ENCODE measurements at regions not wholly inside any gene's neighbourhood (a gene's known extent, or its start where the extent isn't known, plus 50 kb on each side); places are given as distances from the start of the nearest gene placed in this dataset.

GRCh38 chr1:60589046-60589748, 493.2 kb upstream of the NFIA start:
- H3K9me3 ChIP-seq (ENCODE audit: control insufficient read depth, low read depth, low read length) = peaks cover 5% of the 10 kb centered on the region
- no peak overlapping the region for H3K9ac ChIP-seq (ENCODE audit: extremely low read depth, insufficient read length, low read length)
- H4K91ac ChIP-seq (ENCODE audit: insufficient read length, low read depth, low read length) = no peak overlapping the region
- H3K79me2 ChIP-seq (ENCODE audit: insufficient read depth, low read length) = no peaks in the 10 kb centered on the region
- no peak overlapping the region for H3K4me2 ChIP-seq (ENCODE audit: insufficient read depth, insufficient read length, low read length)
- H3K14ac ChIP-seq (ENCODE audit: insufficient read depth, low read length) = no peak overlapping the region
- no peak overlapping the region for H3K56ac ChIP-seq (ENCODE audit: insufficient read length, low read depth, low read length)
- no peak overlapping the region for H3K27ac ChIP-seq (ENCODE audit: insufficient read length, low read depth, low read length)
- Mint-ChIP-seq H3K27ac (no peak overlapping the region), H3K4me3 (no peak overlapping the region), H3K27me3 (ENCODE audit: low read depth) (no peaks in the 10 kb centered on the region), H3K9me3 (peaks cover 7 to 11% of the 10 kb centered on the region in 2 experiments), H3K36me3 (ENCODE audit: insufficient read depth in 1 of 3, low read depth in 3 of 3) (peaks cover 0 to 4% (median 3%) of the 10 kb centered on the region in 3 experiments; a peak in 3 of 7 replicates), H3K4me1 (no peaks in the 10 kb centered on the region)
- no peak overlapping the region for H3K4ac ChIP-seq (ENCODE audit: low read depth, low read length)
- H3K23ac ChIP-seq (ENCODE audit: insufficient read length, low read depth, low read length) = no peak overlapping the region
- no peak overlapping the region for H2BK20ac ChIP-seq (ENCODE audit: low read depth, low read length, poor library complexity, severe bottlenecking)
- no peak overlapping the region for H2BK15ac ChIP-seq (ENCODE audit: low read depth, low read length)
- H3K27me3 ChIP-seq (ENCODE audit: insufficient read depth, low read length) = no peaks in the 10 kb centered on the region
- H4K5ac ChIP-seq (ENCODE audit: insufficient read length, low read depth, low read length) = no peak overlapping the region
- no peak overlapping the region for H4K8ac ChIP-seq (replicated peaks; ENCODE audit: insufficient read length, low read depth, low read length)
- H3T11ph ChIP-seq (ENCODE audit: low read length) = no peak overlapping the region
- no peaks in the 10 kb centered on the region for H3K23me2 ChIP-seq (ENCODE audit: insufficient read length, low read depth, low read length, poor library complexity, severe bottlenecking)
- DNase-seq = no peak
- H3K18ac ChIP-seq (ENCODE audit: insufficient read length, low read depth, low read length) = no peak overlapping the region
- H4K20me1 ChIP-seq (ENCODE audit: control insufficient read depth, insufficient read depth, insufficient read length) = no peaks in the 10 kb centered on the region
- no peak overlapping the region for H2AK5ac ChIP-seq (ENCODE audit: insufficient read length, low read length)
- H2BK5ac ChIP-seq (ENCODE audit: insufficient read length, low read length) = no peak overlapping the region
- WGBS (ENCODE audit: extremely low coverage, insufficient read length, low lambda C conversion rate) = no CpG with 5 or more reads among the region's 4 CpGs
- H3K79me1 ChIP-seq (ENCODE audit: insufficient read depth, low read depth, low read length, poor library complexity, severe bottlenecking) = no peaks in the 10 kb centered on the region
- TF ChIP-seq CTCF (conservative IDR thresholded peaks at IDR 0.05) = no peak
- H2BK12ac ChIP-seq (ENCODE audit: insufficient read length, low read depth, low read length) = no peak overlapping the region
- H3K4me1 ChIP-seq (ENCODE audit: insufficient read depth, low read length) = no peaks in the 10 kb centered on the region
- H2BK120ac ChIP-seq (ENCODE audit: low read depth, low read length, poor library complexity, severe bottlenecking) = no peak overlapping the region
- no peak overlapping the region for H2AFZ ChIP-seq (ENCODE audit: low read length)
